ENCODE measurements at regions not wholly inside any gene's neighbourhood (a gene's known extent, or its start where the extent isn't known, plus 50 kb on each side); places are given as distances from the start of the nearest gene placed in this dataset.

GRCh38 chr22:22358686-22359085 is 114.1 kb downstream of the VPREB1 start:
- no peak overlapping the region for H3K4me3 ChIP-seq (ENCODE audit: low read length)
- DNase-seq (ENCODE audit: low read depth) = no peak
- TF ChIP-seq CTCF (IDR thresholded peaks at IDR 0.05; ENCODE audit: insufficient read depth, low read depth, low read length, missing control alignments) = no peak

GRCh38 chr22:22359465-22359864 is 114.9 kb downstream of the VPREB1 start:
- DNase-seq (ENCODE audit: low read depth) = no peak
- no peak for TF ChIP-seq CTCF (IDR thresholded peaks at IDR 0.05; ENCODE audit: insufficient read depth, low read depth, low read length, missing control alignments)

GRCh38 chr22:22360014-22360413 is 115.4 kb downstream of the VPREB1 start:
- H3K4me3 ChIP-seq (ENCODE audit: low read length) = no peak overlapping the region
- no peak for TF ChIP-seq CTCF (IDR thresholded peaks at IDR 0.05; ENCODE audit: insufficient read depth, low read depth, low read length, missing control alignments)
- DNase-seq (ENCODE audit: low read depth) = no peak

More at GRCh38 chr22:22359465-22359864, 114.9 kb downstream of the VPREB1 start:
- H3K4me3 ChIP-seq (ENCODE audit: low read length) = no peak overlapping the region

GRCh38 chr22:22362311-22362710 is 117.7 kb downstream of the VPREB1 start:
- TF ChIP-seq CTCF (IDR thresholded peaks at IDR 0.05; ENCODE audit: insufficient read depth, low read depth, low read length, missing control alignments) = no peak
- DNase-seq (ENCODE audit: low read depth) = no peak
- no peak overlapping the region for H3K4me3 ChIP-seq (ENCODE audit: low read length)

- no peak overlapping the region for H3K4me3 ChIP-seq (ENCODE audit: low read length)
- DNase-seq (ENCODE audit: low read depth) = no peak
- TF ChIP-seq CTCF (IDR thresholded peaks at IDR 0.05; ENCODE audit: insufficient read depth, low read depth, low read length, missing control alignments) = no peak
These were observed 118.3 kb downstream of the VPREB1 start for GRCh38 chr22:22362936-22363335.

- no peak overlapping the region for H3K4me3 ChIP-seq (ENCODE audit: low read length)
- TF ChIP-seq CTCF (IDR thresholded peaks at IDR 0.05; ENCODE audit: insufficient read depth, low read depth, low read length, missing control alignments) = no peak
- no peak for DNase-seq (ENCODE audit: low read depth)
These were observed 119.6 kb downstream of the VPREB1 start for GRCh38 chr22:22364207-22364606.

GRCh38 chr22:22366537-22366936 is 122.0 kb downstream of the VPREB1 start:
- no peak for DNase-seq (ENCODE audit: low read depth)
- H3K4me3 ChIP-seq (ENCODE audit: low read length) = no peak overlapping the region
- no peak for TF ChIP-seq CTCF (IDR thresholded peaks at IDR 0.05; ENCODE audit: insufficient read depth, low read depth, low read length, missing control alignments)
